ENCODE measurements at regions not wholly inside any gene's neighbourhood (a gene's known extent, or its start where the extent isn't known, plus 50 kb on each side); places are given as distances from the start of the nearest gene placed in this dataset.

DNA sequence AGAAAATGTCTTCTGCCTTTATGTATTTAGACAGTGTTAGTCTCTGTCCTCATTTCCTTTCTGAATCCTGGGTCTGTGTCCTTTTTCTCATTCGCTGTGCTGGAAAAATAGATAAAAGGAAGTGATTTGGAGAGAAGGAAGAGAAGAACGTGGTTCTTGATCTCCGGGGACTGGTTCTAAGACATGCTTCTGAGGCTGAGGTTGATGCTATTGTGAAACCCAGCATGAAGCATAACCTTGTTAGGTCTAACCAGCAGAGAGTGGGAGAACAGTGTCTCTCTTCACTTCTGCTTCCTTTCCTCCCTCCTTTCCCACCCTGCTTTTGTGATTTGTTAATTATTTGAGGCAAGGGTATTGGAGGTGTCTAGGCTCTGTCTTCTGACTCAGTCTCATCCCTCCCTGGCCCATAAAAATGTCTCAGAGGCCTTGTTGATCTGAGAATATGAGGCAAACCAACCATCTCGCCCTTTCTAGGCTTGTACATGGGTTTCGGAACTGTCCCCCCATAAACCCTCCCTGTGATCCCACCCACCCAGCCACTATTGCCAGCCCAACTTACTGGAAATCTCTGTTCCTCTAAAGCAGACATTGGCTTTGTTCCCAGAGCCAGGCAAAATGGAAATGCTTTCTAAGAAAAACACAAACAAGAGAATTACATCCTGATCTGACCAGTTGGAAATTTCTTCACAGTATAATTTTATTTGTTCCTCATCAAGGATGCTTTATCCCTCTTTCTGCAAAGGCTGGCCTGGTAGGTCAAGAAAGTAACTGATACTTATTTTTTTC, 360.6 kb upstream of the TNP1 start:
- H3K36me3 ChIP-seq (ENCODE audit: control insufficient read depth in 2 of 2, extremely low read depth in 1 of 2, insufficient read depth in 2 of 2, low read length in 2 of 2): no peaks in the 10 kb centered on the region
- no peak overlapping the region for H3K4me3 ChIP-seq (ENCODE audit: control insufficient read depth in 2 of 3, extremely low read depth in 1 of 3, insufficient read depth in 2 of 3, low read depth in 1 of 3, low read length in 3 of 3)
- no peak for FAIRE-seq
- no peaks in the 10 kb centered on the region for H3K79me2 ChIP-seq (ENCODE audit: control insufficient read depth, insufficient read depth, low read length)
- peaks cover 9% of the 10 kb centered on the region for H3K4me1 ChIP-seq (ENCODE audit: control insufficient read depth, extremely low read depth, insufficient read depth, low read length)
- H3K9ac ChIP-seq (ENCODE audit: control insufficient read depth, extremely low read depth, insufficient read depth, low read length): no peak overlapping the region
- DNase-seq (ENCODE audit: low read depth, low spot score): no peak
- H3K27ac ChIP-seq (ENCODE audit: control insufficient read depth, insufficient read depth, low read length): no peak overlapping the region
- no peak overlapping the region for H3K4me2 ChIP-seq (ENCODE audit: control insufficient read depth, extremely low read depth, insufficient read depth, low read depth, low read length)
- dilution Hi-C loops (cut with MboI; ENCODE audit: extremely low pct_ligation_motif_present, low sequenced_read_pairs): no loop called here
- TF ChIP-seq CTCF (optimal IDR thresholded peaks at IDR 0.05 in 1 of 3, IDR thresholded peaks at IDR 0.05 in 1 of 3, conservative IDR thresholded peaks at IDR 0.05 in 1 of 3; ENCODE audit: extremely low read depth in 1 of 3, insufficient read depth in 2 of 3, low read length in 3 of 3) (no peak), EZH2 (IDR thresholded peaks at IDR 0.05; ENCODE audit: low read length) (no peak)
- no peaks in the 10 kb centered on the region for H3K27me3 ChIP-seq (ENCODE audit: control insufficient read depth, extremely low read depth, insufficient read depth, low read length)
- H2AFZ ChIP-seq (ENCODE audit: control insufficient read depth, low read length): no peak overlapping the region
- H3K9me1 ChIP-seq (ENCODE audit: control insufficient read depth, extremely low read depth, insufficient read depth, low read length): no peaks in the 10 kb centered on the region
- H3K9me3 ChIP-seq (ENCODE audit: control insufficient read depth, low read depth, low read length): no peaks in the 10 kb centered on the region
- H4K20me1 ChIP-seq (ENCODE audit: control insufficient read depth, extremely low read depth, insufficient read depth, low read length): no peaks in the 10 kb centered on the region

DNA sequence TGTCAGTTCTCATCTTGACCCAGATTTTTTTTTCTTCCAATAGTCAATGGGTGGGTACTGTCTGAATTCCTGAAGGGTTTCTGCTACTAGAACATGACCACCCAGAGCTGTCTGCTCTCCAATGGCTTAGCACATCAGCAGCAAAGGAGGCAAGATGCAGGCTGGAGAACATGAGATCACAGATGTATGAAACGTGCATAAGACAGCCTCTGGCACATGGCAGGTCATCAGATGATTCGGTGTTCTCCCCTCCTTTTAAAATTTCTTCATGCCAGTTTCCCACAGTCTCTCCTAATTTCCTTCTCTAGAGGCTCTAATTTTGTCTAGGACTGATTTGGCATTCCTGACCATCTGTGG, 359.3 kb upstream of the TNP1 start:
- no peak for DNase-seq (ENCODE audit: low read depth, low spot score)
- Histone ChIP-seq H3K4me3 (ENCODE audit: control insufficient read depth in 2 of 3, extremely low read depth in 1 of 3, insufficient read depth in 2 of 3, low read depth in 1 of 3, low read length in 3 of 3) (no peak overlapping the region), H4K20me1 (ENCODE audit: control insufficient read depth, extremely low read depth, insufficient read depth, low read length) (no peaks in the 10 kb centered on the region), H3K27ac (ENCODE audit: control insufficient read depth, insufficient read depth, low read length) (no peak overlapping the region), H3K36me3 (ENCODE audit: control insufficient read depth in 2 of 2, extremely low read depth in 1 of 2, insufficient read depth in 2 of 2, low read length in 2 of 2) (no peaks in the 10 kb centered on the region), H3K4me1 (ENCODE audit: control insufficient read depth, extremely low read depth, insufficient read depth, low read length) (peaks cover 9% of the 10 kb centered on the region), H3K9me1 (ENCODE audit: control insufficient read depth, extremely low read depth, insufficient read depth, low read length) (no peaks in the 10 kb centered on the region), H3K27me3 (ENCODE audit: control insufficient read depth, extremely low read depth, insufficient read depth, low read length) (no peaks in the 10 kb centered on the region), H3K9ac (ENCODE audit: control insufficient read depth, extremely low read depth, insufficient read depth, low read length) (no peak overlapping the region), H3K79me2 (ENCODE audit: control insufficient read depth, insufficient read depth, low read length) (no peaks in the 10 kb centered on the region), H3K4me2 (ENCODE audit: control insufficient read depth, extremely low read depth, insufficient read depth, low read depth, low read length) (no peak overlapping the region), H3K9me3 (ENCODE audit: control insufficient read depth, low read depth, low read length) (no peaks in the 10 kb centered on the region), H2AFZ (ENCODE audit: control insufficient read depth, low read length) (no peak overlapping the region)
- TF ChIP-seq CTCF (optimal IDR thresholded peaks at IDR 0.05 in 1 of 3, IDR thresholded peaks at IDR 0.05 in 1 of 3, conservative IDR thresholded peaks at IDR 0.05 in 1 of 3; ENCODE audit: extremely low read depth in 1 of 3, insufficient read depth in 2 of 3, low read length in 3 of 3) (no peak), EZH2 (IDR thresholded peaks at IDR 0.05; ENCODE audit: low read length) (no peak)
- no peak for FAIRE-seq
- dilution Hi-C loops (cut with MboI; ENCODE audit: extremely low pct_ligation_motif_present, low sequenced_read_pairs): no loop called here

Measured in keratinocyte (primary cell).